ENCODE measurements at regions not wholly inside any gene's neighbourhood (a gene's known extent, or its start where the extent isn't known, plus 50 kb on each side); places are given as distances from the start of the nearest gene placed in this dataset.
"Not testable (repeated sequence)": the region's sequence is repeated elsewhere in the genome, so short reads cannot be mapped to it uniquely, and the experiment has no call there.

- DNase-seq (ENCODE audit: low read depth in 2 of 2): no peak
Observed at GRCh38 chr7:54115028-54115763, 427.0 kb upstream of the VSTM2A start.

- DNase-seq (ENCODE audit: low read depth in 2 of 2): no peak
Observed at GRCh38 chr7:54116956-54117355, 425.2 kb upstream of the VSTM2A start.

GRCh38 chr7:54129035-54129434, 413.1 kb upstream of the VSTM2A start:
- DNase-seq (ENCODE audit: low read depth in 2 of 2): no peak

- no peak for DNase-seq (ENCODE audit: low read depth in 2 of 2)
Observed at GRCh38 chr7:54141576-54141975, 400.6 kb upstream of the VSTM2A start.

GRCh38 chr7:54145716-54146115, 396.5 kb upstream of the VSTM2A start:
- no peak for DNase-seq (ENCODE audit: low read depth in 2 of 2)

- DNase-seq (ENCODE audit: low read depth in 2 of 2): no peak
Observed at GRCh38 chr7:54153462-54153861, 388.7 kb upstream of the VSTM2A start.

- DNase-seq (ENCODE audit: low read depth in 2 of 2): no peak
Observed at GRCh38 chr7:54159088-54159487, 383.1 kb upstream of the VSTM2A start.

GRCh38 chr7:54161621-54162020, 380.6 kb upstream of the VSTM2A start:
- no peak for DNase-seq (ENCODE audit: low read depth in 2 of 2)

- no peak for DNase-seq (ENCODE audit: low read depth in 2 of 2)
Observed at GRCh38 chr7:54166419-54166818, 375.8 kb upstream of the VSTM2A start.

- no peak for DNase-seq (ENCODE audit: low read depth in 2 of 2)
Observed at GRCh38 chr7:54179321-54180029, 362.7 kb upstream of the VSTM2A start.

GRCh38 chr7:54180796-54181195, 361.4 kb upstream of the VSTM2A start:
- no peak for DNase-seq (ENCODE audit: low read depth in 2 of 2)

- no peak for DNase-seq (ENCODE audit: low read depth in 2 of 2)
Observed at GRCh38 chr7:54183055-54183454, 359.1 kb upstream of the VSTM2A start.

GRCh38 chr7:54186336-54186735, 355.8 kb upstream of the VSTM2A start:
- DNase-seq (ENCODE audit: low read depth in 2 of 2): no peak

- DNase-seq (ENCODE audit: low read depth in 2 of 2): no peak
Observed at GRCh38 chr7:54187886-54188685, 354.1 kb upstream of the VSTM2A start.

GRCh38 chr7:54188843-54189242, 353.3 kb upstream of the VSTM2A start:
- no peak for DNase-seq (ENCODE audit: low read depth in 2 of 2)

- no peak for DNase-seq (ENCODE audit: low read depth in 2 of 2)
Observed at GRCh38 chr7:54189330-54189729, 352.8 kb upstream of the VSTM2A start.

GRCh38 chr7:54201501-54201900, 340.7 kb upstream of the VSTM2A start:
- no peak for DNase-seq (ENCODE audit: low read depth in 2 of 2)

GRCh38 chr7:54215424-54215823, 326.8 kb upstream of the VSTM2A start:
- DNase-seq (ENCODE audit: low read depth in 2 of 2): no peak

GRCh38 chr7:54226030-54226429, 316.1 kb upstream of the VSTM2A start:
- DNase-seq (ENCODE audit: low read depth in 2 of 2): not testable (repeated sequence)

GRCh38 chr7:54242776-54243175, 299.4 kb upstream of the VSTM2A start:
- no peak for DNase-seq (ENCODE audit: low read depth in 2 of 2)

GRCh38 chr7:54245020-54245419, 297.2 kb upstream of the VSTM2A start:
- DNase-seq (ENCODE audit: low read depth in 2 of 2): no peak

- no peak for DNase-seq (ENCODE audit: low read depth in 2 of 2)
Observed at GRCh38 chr7:54249686-54250085, 292.5 kb upstream of the VSTM2A start.
